ENCODE measurements at regions not wholly inside any gene's neighbourhood (a gene's known extent, or its start where the extent isn't known, plus 50 kb on each side); places are given as distances from the start of the nearest gene placed in this dataset.

DNA sequence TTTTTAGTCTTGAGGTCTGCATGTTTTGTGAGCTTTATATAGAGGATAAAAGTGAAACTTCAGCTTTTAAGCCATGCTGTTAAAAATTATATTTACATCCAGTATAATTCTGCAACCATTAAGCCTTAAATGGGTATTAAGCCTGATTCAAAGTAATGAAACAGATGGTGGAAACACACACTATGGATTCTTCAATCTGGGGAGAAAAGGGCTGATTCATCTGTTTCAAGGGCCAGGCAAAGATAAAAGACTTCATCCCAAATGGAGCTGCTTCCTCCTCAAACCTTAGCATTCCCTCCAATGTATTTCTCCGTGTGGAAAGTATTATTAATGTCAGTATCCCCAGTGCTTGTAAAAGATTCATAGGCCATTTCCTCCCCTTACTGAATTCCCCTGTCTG lies 367.4 kb upstream of the ZFHX3 start:
- H3K4me3 ChIP-seq (ENCODE audit: insufficient read depth, low read depth, low read length), result no peak overlapping the region
- no peaks in the 10 kb centered on the region for H3K4me1 ChIP-seq (ENCODE audit: control insufficient read depth, insufficient read depth, low read length)
- no peaks in the 10 kb centered on the region for H3K27me3 ChIP-seq (ENCODE audit: control insufficient read depth, insufficient read depth, low read length, poor library complexity, severe bottlenecking)
- WGBS, 2 experiments, result 82 to 85% methylated on average over 1 of the region's 1 CpG
- H3K27ac ChIP-seq (ENCODE audit: insufficient read depth, low read depth, low read length, poor library complexity, severe bottlenecking), result no peak overlapping the region
- no peaks in the 10 kb centered on the region for H3K9me3 ChIP-seq (ENCODE audit: control insufficient read depth, low read length)
- H3K36me3 ChIP-seq (ENCODE audit: control insufficient read depth, insufficient read depth, low read length), result no peaks in the 10 kb centered on the region

DNA sequence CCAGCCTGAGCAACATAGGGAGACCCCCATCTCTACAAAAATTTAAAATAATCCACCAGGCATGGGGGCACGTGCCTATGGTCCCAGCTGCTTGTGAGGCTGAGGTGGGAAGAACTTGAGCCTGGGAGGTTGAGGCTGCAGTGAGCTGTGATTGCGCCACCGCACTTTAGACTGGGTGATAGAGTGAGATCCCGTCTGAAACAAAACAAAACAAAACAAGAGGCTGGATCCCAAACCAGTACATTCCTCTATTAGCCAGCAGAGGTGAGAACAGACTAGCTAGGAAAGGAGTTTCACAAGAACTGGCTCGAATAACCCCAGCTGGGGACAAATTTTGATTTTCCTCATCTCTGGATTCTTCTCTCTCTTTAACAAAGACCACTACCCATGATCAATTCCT lies 366.7 kb upstream of the ZFHX3 start:
- no peaks in the 10 kb centered on the region for H3K4me1 ChIP-seq (ENCODE audit: control insufficient read depth, insufficient read depth, low read length)
- WGBS, 2 experiments, result 85 to 90% methylated on average over 5 of the region's 5 CpGs
- no peaks in the 10 kb centered on the region for H3K9me3 ChIP-seq (ENCODE audit: control insufficient read depth, low read length)
- no peak overlapping the region for H3K4me3 ChIP-seq (ENCODE audit: insufficient read depth, low read depth, low read length)
- H3K36me3 ChIP-seq (ENCODE audit: control insufficient read depth, insufficient read depth, low read length), result no peaks in the 10 kb centered on the region
- no peaks in the 10 kb centered on the region for H3K27me3 ChIP-seq (ENCODE audit: control insufficient read depth, insufficient read depth, low read length, poor library complexity, severe bottlenecking)
- no peak overlapping the region for H3K27ac ChIP-seq (ENCODE audit: insufficient read depth, low read depth, low read length, poor library complexity, severe bottlenecking)

DNA sequence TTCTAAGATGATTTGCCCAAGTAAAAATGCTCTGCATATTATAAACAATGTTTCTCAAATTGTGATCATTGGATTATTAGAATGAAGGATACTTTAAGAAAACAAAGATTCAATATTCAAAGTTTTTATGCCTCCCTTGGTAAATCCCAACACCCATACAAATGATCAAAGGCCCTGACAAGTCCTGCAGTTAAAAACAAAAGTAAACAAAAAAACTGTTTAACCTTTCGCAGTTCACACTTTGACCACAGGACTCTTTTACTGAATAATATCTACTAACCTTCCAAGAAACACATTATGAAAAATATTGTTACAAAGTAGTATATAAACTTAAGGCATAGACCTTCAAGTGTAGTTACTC lies 365.9 kb upstream of the ZFHX3 start:
- no peaks in the 10 kb centered on the region for H3K36me3 ChIP-seq (ENCODE audit: control insufficient read depth, insufficient read depth, low read length)
- WGBS, 2 experiments, result 86 to 100% methylated on average over 1 of the region's 1 CpG

DNA sequence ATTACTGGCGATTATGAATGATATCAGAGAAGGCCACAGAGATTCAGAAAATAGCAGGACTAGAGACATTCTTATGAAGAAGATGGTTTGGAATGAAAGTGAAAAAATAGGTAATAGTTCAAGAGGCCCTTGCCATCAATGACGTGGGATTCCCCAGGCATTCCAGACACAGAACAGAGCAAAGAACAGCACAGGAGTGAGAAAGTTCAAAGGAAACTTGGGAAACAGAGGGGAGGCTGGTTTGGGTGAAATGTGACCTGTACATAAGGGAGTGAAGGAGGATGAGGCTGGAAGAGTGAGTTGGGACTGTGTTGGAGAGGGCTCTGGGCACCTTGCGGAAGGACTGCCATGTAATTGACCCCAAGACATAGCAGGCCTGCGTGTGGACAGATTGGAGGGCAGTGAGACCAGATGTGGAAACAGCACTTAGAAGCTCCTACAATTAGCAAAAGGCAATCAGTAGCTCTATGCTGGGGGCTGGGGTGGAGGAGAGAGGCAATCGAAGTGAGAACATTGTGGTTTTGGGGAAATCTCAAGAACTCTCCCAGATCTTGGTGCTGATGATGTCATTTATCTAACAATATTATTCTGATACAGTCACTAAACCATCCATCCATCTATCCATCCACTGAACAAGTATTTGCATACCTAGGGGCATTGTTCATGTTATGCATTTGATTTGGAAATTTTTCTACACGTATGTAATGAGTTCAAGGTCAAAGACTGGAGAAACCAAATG lies 365.3 kb upstream of the ZFHX3 start:
- no peak overlapping the region for H3K4me3 ChIP-seq (ENCODE audit: insufficient read depth, low read depth, low read length)
- no peaks in the 10 kb centered on the region for H3K4me1 ChIP-seq (ENCODE audit: control insufficient read depth, insufficient read depth, low read length)
- WGBS, 2 experiments, result 85 to 91% methylated on average over 6 of the region's 6 CpGs
- H3K27ac ChIP-seq (ENCODE audit: insufficient read depth, low read depth, low read length, poor library complexity, severe bottlenecking), result no peak overlapping the region
- H3K36me3 ChIP-seq (ENCODE audit: control insufficient read depth, insufficient read depth, low read length), result no peaks in the 10 kb centered on the region
- H3K9me3 ChIP-seq (ENCODE audit: control insufficient read depth, low read length), result no peaks in the 10 kb centered on the region
- no peaks in the 10 kb centered on the region for H3K27me3 ChIP-seq (ENCODE audit: control insufficient read depth, insufficient read depth, low read length, poor library complexity, severe bottlenecking)

More for the DNA sequence above, 365.9 kb upstream of the ZFHX3 start:
- Histone ChIP-seq H3K27me3 (ENCODE audit: control insufficient read depth, insufficient read depth, low read length, poor library complexity, severe bottlenecking) (no peaks in the 10 kb centered on the region), H3K9me3 (ENCODE audit: control insufficient read depth, low read length) (no peaks in the 10 kb centered on the region), H3K4me3 (ENCODE audit: insufficient read depth, low read depth, low read length) (no peak overlapping the region), H3K4me1 (ENCODE audit: control insufficient read depth, insufficient read depth, low read length) (no peaks in the 10 kb centered on the region), H3K27ac (ENCODE audit: insufficient read depth, low read depth, low read length, poor library complexity, severe bottlenecking) (no peak overlapping the region)

DNA sequence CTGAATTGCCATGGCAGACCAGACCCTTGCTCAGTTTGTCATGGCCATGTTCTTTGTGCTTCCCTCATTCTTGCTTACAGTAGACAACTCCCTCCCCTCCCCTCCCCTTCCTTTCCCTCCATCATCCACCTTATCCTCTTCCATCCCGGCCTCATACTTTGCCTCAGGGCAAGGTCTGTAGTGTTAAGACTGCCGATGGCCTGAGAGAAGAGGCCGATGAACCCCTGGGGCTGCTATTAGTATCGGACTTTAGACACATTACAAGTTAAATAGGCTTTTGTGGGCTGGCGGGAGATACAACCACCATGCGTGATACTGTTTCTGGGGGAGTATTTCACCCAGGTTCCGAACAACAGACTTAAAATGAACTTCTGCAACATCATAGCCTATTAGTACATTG lies 364.5 kb upstream of the ZFHX3 start:
- Histone ChIP-seq H3K9me3 (ENCODE audit: control insufficient read depth, low read length) (no peaks in the 10 kb centered on the region), H3K27ac (ENCODE audit: insufficient read depth, low read depth, low read length, poor library complexity, severe bottlenecking) (no peak overlapping the region), H3K4me3 (ENCODE audit: insufficient read depth, low read depth, low read length) (no peak overlapping the region), H3K27me3 (ENCODE audit: control insufficient read depth, insufficient read depth, low read length, poor library complexity, severe bottlenecking) (no peaks in the 10 kb centered on the region), H3K36me3 (ENCODE audit: control insufficient read depth, insufficient read depth, low read length) (no peaks in the 10 kb centered on the region), H3K4me1 (ENCODE audit: control insufficient read depth, insufficient read depth, low read length) (no peaks in the 10 kb centered on the region)
- WGBS, 2 experiments, result 91% methylated on average over 7 of the region's 7 CpGs

DNA sequence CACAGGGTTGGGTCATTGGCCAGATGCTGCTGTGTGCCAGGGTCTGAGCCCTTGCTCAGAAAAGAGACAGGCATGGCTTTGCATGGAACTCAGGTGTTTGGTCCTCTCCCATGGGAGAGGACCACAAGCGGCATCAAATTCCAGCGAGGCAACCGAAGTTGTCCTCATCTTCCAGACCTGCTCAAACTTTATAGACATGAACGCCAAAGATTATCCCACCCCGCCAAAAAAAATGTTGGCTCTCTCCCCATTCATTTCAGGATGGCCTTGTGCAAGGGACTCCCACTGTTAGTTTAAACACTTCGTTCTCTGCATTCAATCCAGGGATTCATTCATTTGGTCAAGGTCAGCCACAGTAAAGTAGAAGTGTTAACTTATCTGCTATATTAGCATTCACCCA lies 360.8 kb upstream of the ZFHX3 start:
- peaks cover 2% of the 10 kb centered on the region for H3K4me1 ChIP-seq (ENCODE audit: control insufficient read depth, insufficient read depth, low read length)
- H3K27me3 ChIP-seq (ENCODE audit: control insufficient read depth, insufficient read depth, low read length, poor library complexity, severe bottlenecking), result no peaks in the 10 kb centered on the region
- no peaks in the 10 kb centered on the region for H3K36me3 ChIP-seq (ENCODE audit: control insufficient read depth, insufficient read depth, low read length)
- no peak overlapping the region for H3K27ac ChIP-seq (ENCODE audit: insufficient read depth, low read depth, low read length, poor library complexity, severe bottlenecking)
- no peaks in the 10 kb centered on the region for H3K9me3 ChIP-seq (ENCODE audit: control insufficient read depth, low read length)
- no peak overlapping the region for H3K4me3 ChIP-seq (ENCODE audit: insufficient read depth, low read depth, low read length)
- WGBS, 2 experiments, result 93 to 94% methylated on average over 6 of the region's 6 CpGs

DNA sequence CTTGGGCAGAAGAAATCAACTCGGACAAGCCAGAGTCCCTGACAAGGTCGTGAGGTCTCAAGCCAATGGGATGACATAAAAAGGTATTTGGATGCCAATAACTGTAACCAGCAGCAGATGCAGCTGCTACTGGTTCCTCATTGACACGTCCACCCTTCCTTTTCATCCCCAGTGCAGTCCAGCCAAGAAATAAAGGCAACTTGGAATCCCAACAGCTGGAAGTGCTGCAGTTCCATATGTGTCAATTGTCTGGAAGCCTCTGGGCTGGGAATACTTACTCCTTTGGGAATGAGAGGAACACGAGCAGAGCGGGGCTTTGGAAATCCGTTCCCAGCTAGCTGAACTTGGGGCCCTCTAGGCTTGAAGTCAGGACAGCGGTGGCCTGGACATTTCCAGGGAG lies 360.4 kb upstream of the ZFHX3 start:
- WGBS, 2 experiments, result 92 to 96% methylated on average over 7 of the region's 7 CpGs
- Histone ChIP-seq H3K4me1 (ENCODE audit: control insufficient read depth, insufficient read depth, low read length) (peaks cover 6% of the 10 kb centered on the region), H3K27me3 (ENCODE audit: control insufficient read depth, insufficient read depth, low read length, poor library complexity, severe bottlenecking) (no peaks in the 10 kb centered on the region), H3K27ac (ENCODE audit: insufficient read depth, low read depth, low read length, poor library complexity, severe bottlenecking) (no peak overlapping the region), H3K9me3 (ENCODE audit: control insufficient read depth, low read length) (no peaks in the 10 kb centered on the region), H3K36me3 (ENCODE audit: control insufficient read depth, insufficient read depth, low read length) (no peaks in the 10 kb centered on the region), H3K4me3 (ENCODE audit: insufficient read depth, low read depth, low read length) (no peak overlapping the region)

DNA sequence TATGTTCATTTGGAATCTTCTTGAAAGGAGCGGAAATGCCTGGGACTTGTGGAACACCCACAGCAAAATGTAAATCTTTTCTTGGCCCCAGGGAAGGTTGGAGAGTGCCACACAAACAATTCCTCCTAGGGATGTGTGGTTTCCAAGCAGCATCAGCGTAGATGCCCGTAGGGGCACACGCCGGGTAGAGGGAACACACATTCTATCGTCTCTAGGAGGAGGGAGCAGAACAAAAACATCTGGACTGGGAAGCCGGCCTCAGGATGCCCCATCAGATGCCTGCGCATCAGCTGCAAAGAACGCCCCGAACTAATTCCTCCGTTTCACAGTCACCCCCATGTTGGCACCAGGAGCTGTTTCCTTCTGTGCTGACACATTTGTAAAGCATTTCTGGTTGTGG lies 357.9 kb upstream of the ZFHX3 start:
- peaks cover 11% of the 10 kb centered on the region for H3K4me1 ChIP-seq (ENCODE audit: control insufficient read depth, insufficient read depth, low read length)
- no peak overlapping the region for H3K27ac ChIP-seq (ENCODE audit: insufficient read depth, low read depth, low read length, poor library complexity, severe bottlenecking)
- H3K9me3 ChIP-seq (ENCODE audit: control insufficient read depth, low read length), result no peaks in the 10 kb centered on the region
- H3K27me3 ChIP-seq (ENCODE audit: control insufficient read depth, insufficient read depth, low read length, poor library complexity, severe bottlenecking), result no peaks in the 10 kb centered on the region
- H3K36me3 ChIP-seq (ENCODE audit: control insufficient read depth, insufficient read depth, low read length), result no peaks in the 10 kb centered on the region
- H3K4me3 ChIP-seq (ENCODE audit: insufficient read depth, low read depth, low read length), result no peak overlapping the region
- 96 to 97% methylated on average over 11 of the region's 11 CpGs for WGBS, 2 experiments

DNA sequence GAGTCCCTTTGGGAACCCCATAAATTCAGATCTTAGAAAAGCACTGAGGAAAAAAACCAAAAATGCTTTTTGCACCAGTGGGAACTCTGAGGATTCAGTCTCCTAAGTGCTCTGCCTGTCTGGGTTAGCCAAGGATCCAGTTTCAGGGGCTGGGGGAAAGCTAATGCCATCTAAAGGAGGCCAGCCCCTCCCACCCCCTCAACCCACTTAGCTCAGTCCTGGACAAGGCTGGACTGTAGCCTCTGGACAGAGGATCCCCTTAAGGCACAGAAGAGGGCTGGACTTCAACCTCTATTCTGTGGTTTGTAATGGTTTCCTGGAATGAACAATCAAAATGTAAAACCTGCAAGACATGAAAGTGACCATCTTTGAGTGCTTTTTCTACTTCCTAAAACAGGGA lies 356.1 kb upstream of the ZFHX3 start:
- H3K4me3 ChIP-seq (ENCODE audit: insufficient read depth, low read depth, low read length), result no peak overlapping the region
- no peaks in the 10 kb centered on the region for H3K9me3 ChIP-seq (ENCODE audit: control insufficient read depth, low read length)
- no peak overlapping the region for H3K27ac ChIP-seq (ENCODE audit: insufficient read depth, low read depth, low read length, poor library complexity, severe bottlenecking)
- H3K4me1 ChIP-seq (ENCODE audit: control insufficient read depth, insufficient read depth, low read length), result peaks cover 20% of the 10 kb centered on the region
- H3K27me3 ChIP-seq (ENCODE audit: control insufficient read depth, insufficient read depth, low read length, poor library complexity, severe bottlenecking), result no peaks in the 10 kb centered on the region
- H3K36me3 ChIP-seq (ENCODE audit: control insufficient read depth, insufficient read depth, low read length), result no peaks in the 10 kb centered on the region

DNA sequence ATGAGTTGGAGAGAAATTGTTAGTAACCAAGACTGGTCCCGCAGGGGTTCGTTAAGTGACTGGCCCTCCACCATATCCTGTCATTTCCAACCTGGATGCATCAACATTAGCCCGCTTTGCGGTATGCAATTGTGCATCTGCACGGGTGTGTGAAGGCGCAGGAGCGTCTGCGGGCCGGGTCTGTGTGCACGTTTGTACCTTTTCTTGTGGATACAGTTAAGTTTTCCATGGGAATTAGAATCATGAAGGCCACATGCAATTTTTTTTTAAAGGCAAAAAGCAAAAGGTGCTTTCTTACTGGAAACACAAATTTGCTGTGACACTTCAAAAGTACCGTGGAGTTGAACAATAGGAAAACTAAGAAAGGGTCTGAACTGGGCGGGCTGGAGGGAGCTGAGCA lies 355.4 kb upstream of the ZFHX3 start:
- Histone ChIP-seq H3K4me1 (ENCODE audit: control insufficient read depth, insufficient read depth, low read length) (peaks cover 20% of the 10 kb centered on the region), H3K9me3 (ENCODE audit: control insufficient read depth, low read length) (no peaks in the 10 kb centered on the region), H3K27me3 (ENCODE audit: control insufficient read depth, insufficient read depth, low read length, poor library complexity, severe bottlenecking) (no peaks in the 10 kb centered on the region), H3K36me3 (ENCODE audit: control insufficient read depth, insufficient read depth, low read length) (no peaks in the 10 kb centered on the region), H3K4me3 (ENCODE audit: insufficient read depth, low read depth, low read length) (no peak overlapping the region), H3K27ac (ENCODE audit: insufficient read depth, low read depth, low read length, poor library complexity, severe bottlenecking) (no peak overlapping the region)
- 86 to 87% methylated on average over 12 of the region's 12 CpGs for WGBS, 2 experiments

DNA sequence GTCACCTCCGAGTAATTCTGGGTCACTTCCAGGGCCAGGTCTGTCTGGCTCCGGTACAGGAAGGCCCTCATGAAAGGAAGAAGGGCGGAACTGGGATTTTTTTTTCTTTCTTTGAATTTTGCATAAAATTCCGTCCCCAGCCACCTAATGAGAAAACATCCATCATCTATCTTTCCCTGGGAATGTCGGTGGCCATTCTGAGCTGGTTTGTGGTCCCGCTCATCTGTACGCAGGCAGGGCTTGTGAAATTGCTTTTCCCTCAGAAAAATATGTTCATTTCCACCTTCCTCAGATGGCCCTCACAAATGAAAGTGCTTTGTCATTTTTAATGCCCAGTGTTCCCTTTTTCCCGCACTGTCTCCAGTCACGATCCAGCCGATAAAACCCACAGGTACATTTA lies 353.0 kb upstream of the ZFHX3 start:
- Histone ChIP-seq H3K36me3 (ENCODE audit: control insufficient read depth, insufficient read depth, low read length) (no peaks in the 10 kb centered on the region), H3K27ac (ENCODE audit: insufficient read depth, low read depth, low read length, poor library complexity, severe bottlenecking) (peak overlapping the region; percentile 44), H3K9me3 (ENCODE audit: control insufficient read depth, low read length) (no peaks in the 10 kb centered on the region), H3K4me1 (ENCODE audit: control insufficient read depth, insufficient read depth, low read length) (peaks cover 20% of the 10 kb centered on the region), H3K4me3 (ENCODE audit: insufficient read depth, low read depth, low read length) (no peak overlapping the region), H3K27me3 (ENCODE audit: control insufficient read depth, insufficient read depth, low read length, poor library complexity, severe bottlenecking) (no peaks in the 10 kb centered on the region)
- 88 to 92% methylated on average over 10 of the region's 10 CpGs for WGBS, 2 experiments

All from ectodermal cell (in vitro differentiated cells).